HL-60 (cell line): ENCODE measurements at regions not wholly inside any gene's neighbourhood (a gene's known extent, or its start where the extent isn't known, plus 50 kb on each side); places are given as distances from the start of the nearest gene placed in this dataset.

Experiments used
- DNase-seq, 2 experiments: peaks; one replicate each; pipeline ENCODE4 v3.0.0-alpha.2; 2010 to 2020; ENCODE audit warnings: low read depth in 1 of 2, low spot score in 1 of 2
- H3K27ac ChIP-seq: fragments of 250-450 bp; sonication (Bioruptor Pico); replicated peaks from 2 replicates; pipeline ENCODE4 v1.5.1; 2020; ENCODE audit warnings: mild to moderate bottlenecking, moderate library complexity
- H3K27me3 ChIP-seq: fragments of 250-450 bp; sonication (Bioruptor Pico); 2 replicates; pipeline ENCODE4 v1.5.1; 2021; ENCODE audit warnings: mild to moderate bottlenecking, moderate library complexity; ENCODE audit not compliant: insufficient read depth, poor library complexity, severe bottlenecking
- H3K4me3 ChIP-seq: replicated peaks from 2 replicates; pipeline ENCODE4 v1.5.1; 2011; ENCODE audit warnings: mild to moderate bottlenecking, control low read depth, low read length; ENCODE audit not compliant: insufficient read depth
- GABPA ChIP-seq: IDR thresholded peaks from 2 replicates; pipeline ENCODE4 v1.6.1; 2012; ENCODE audit warnings: low read depth
- POLR2AphosphoS5 ChIP-seq: IDR thresholded peaks from 2 replicates; pipeline ENCODE4 v1.6.1; 2012; ENCODE audit warnings: low read depth
- SPI1 ChIP-seq: IDR thresholded peaks from 2 replicates; pipeline ENCODE4 v1.6.1; 2012; ENCODE audit warnings: low read depth, mild to moderate bottlenecking, borderline replicate concordance
- TF ChIP-seq, protein P1 (sequence below): IDR thresholded peaks from one replicate; pipeline ENCODE4 v1.5.1; 2011; ENCODE audit warnings: low read length, control low read depth, inconsistent platforms; ENCODE audit not compliant: insufficient read depth
- TF ChIP-seq, protein P2 (sequence below): IDR thresholded peaks from 2 replicates; pipeline ENCODE4 v1.6.1; 2012; ENCODE audit warnings: low read depth; ENCODE audit not compliant: insufficient replicate concordance

DNA sequence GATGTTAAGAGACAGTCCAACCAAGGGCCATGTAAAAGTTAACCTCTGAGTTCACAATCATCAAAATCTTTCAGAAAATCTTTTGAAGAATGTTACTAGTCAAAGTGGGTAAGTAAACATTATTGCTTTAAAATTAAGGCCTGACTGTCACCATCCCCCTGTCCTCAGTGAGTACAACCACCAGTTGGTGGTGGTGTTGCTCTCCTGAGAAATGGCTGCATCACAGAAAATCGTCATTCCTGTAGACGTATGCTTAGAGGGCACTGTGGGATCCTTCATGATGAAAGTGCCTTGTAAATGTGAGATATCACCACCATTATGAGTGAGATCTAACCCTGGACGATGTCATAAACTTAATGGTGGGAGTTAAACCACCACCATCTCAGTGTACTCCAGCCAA is 451.2 kb downstream of the RPS29 start:
- DNase-seq = no peak
- no peak for TF ChIP-seq POLR2AphosphoS5
- TF ChIP-seq SPI1 = no peak
- TF ChIP-seq, protein P1, sequence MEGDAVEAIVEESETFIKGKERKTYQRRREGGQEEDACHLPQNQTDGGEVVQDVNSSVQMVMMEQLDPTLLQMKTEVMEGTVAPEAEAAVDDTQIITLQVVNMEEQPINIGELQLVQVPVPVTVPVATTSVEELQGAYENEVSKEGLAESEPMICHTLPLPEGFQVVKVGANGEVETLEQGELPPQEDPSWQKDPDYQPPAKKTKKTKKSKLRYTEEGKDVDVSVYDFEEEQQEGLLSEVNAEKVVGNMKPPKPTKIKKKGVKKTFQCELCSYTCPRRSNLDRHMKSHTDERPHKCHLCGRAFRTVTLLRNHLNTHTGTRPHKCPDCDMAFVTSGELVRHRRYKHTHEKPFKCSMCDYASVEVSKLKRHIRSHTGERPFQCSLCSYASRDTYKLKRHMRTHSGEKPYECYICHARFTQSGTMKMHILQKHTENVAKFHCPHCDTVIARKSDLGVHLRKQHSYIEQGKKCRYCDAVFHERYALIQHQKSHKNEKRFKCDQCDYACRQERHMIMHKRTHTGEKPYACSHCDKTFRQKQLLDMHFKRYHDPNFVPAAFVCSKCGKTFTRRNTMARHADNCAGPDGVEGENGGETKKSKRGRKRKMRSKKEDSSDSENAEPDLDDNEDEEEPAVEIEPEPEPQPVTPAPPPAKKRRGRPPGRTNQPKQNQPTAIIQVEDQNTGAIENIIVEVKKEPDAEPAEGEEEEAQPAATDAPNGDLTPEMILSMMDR = no peak
- TF ChIP-seq, protein P2, sequence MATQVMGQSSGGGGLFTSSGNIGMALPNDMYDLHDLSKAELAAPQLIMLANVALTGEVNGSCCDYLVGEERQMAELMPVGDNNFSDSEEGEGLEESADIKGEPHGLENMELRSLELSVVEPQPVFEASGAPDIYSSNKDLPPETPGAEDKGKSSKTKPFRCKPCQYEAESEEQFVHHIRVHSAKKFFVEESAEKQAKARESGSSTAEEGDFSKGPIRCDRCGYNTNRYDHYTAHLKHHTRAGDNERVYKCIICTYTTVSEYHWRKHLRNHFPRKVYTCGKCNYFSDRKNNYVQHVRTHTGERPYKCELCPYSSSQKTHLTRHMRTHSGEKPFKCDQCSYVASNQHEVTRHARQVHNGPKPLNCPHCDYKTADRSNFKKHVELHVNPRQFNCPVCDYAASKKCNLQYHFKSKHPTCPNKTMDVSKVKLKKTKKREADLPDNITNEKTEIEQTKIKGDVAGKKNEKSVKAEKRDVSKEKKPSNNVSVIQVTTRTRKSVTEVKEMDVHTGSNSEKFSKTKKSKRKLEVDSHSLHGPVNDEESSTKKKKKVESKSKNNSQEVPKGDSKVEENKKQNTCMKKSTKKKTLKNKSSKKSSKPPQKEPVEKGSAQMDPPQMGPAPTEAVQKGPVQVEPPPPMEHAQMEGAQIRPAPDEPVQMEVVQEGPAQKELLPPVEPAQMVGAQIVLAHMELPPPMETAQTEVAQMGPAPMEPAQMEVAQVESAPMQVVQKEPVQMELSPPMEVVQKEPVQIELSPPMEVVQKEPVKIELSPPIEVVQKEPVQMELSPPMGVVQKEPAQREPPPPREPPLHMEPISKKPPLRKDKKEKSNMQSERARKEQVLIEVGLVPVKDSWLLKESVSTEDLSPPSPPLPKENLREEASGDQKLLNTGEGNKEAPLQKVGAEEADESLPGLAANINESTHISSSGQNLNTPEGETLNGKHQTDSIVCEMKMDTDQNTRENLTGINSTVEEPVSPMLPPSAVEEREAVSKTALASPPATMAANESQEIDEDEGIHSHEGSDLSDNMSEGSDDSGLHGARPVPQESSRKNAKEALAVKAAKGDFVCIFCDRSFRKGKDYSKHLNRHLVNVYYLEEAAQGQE = no peak
- no peak for TF ChIP-seq GABPA
- no peak overlapping the region for H3K4me3 ChIP-seq
- no peaks in the 10 kb centered on the region for H3K27me3 ChIP-seq
- H3K27ac ChIP-seq = no peak overlapping the region

DNA sequence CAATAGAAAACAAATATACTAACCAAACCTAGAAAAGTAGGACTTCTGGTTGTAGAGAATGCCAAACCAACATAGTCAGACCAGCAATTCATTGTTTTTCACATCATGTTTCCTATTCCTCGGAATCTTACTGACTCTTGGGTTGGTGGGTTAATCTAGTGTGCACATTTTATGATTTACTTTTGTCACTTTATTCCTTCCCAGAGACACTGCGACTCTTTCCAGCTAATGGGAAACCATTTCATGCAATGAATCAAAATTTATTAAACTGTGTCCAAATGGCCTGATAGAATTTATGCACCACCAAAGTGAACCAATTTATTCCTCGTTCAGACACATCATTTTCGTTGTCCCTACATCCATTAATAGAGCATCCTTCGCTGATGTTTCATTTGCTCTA is 464.9 kb downstream of the RPS29 start:
- Histone ChIP-seq H3K4me3 (no peak overlapping the region), H3K27me3 (no peaks in the 10 kb centered on the region), H3K27ac (no peak overlapping the region)
- no peak for TF ChIP-seq POLR2AphosphoS5
- TF ChIP-seq GABPA = no peak
- TF ChIP-seq, protein P2 = no peak
- TF ChIP-seq SPI1 = no peak
- TF ChIP-seq, protein P1 = no peak
- DNase-seq = no peak

DNA sequence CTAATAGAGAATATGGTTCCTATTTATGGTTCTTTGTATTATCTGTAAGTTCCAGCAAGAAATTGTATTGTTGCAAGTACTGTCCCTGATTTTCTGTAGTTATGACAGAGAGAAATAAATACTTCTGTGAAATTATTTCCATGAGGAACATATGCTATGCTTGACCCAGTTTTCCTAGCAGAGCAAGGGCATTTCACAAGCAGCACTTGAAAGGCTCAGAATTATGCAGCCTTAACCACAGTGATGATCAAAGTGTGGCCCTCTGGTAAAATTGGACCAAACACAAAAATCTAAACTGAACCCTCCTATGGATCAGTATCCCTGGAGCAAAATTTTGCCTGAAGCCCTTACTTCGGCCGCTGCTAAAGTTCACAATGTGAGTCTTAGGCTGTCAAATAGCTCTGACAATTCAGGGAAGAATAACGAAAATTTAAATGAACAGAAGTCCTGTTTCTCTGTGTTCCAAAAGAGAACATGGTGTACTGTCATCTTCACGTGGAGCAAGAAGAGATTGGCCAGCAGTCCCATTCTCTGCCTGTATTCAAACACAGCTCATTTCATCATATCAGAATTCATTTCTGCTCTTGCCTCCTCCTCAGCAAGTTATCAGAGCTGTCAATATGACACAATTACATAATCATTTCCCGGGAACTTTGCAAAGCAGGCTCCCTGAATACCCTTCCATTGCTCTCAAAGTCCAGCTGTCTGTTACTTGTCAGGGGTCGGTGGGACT is 471.9 kb downstream of the RPS29 start:
- Histone ChIP-seq H3K4me3 (no peak overlapping the region), H3K27me3 (no peaks in the 10 kb centered on the region), H3K27ac (no peak overlapping the region)
- no peak for DNase-seq
- TF ChIP-seq POLR2AphosphoS5 (no peak), SPI1 (no peak), GABPA (no peak)
- TF ChIP-seq, protein P1 = no peak
- TF ChIP-seq, protein P2 = no peak
